ENCODE measurements at regions not wholly inside any gene's neighbourhood (a gene's known extent, or its start where the extent isn't known, plus 50 kb on each side); places are given as distances from the start of the nearest gene placed in this dataset.
"Not testable (repeated sequence)": the region's sequence is repeated elsewhere in the genome, so short reads cannot be mapped to it uniquely, and the experiment has no call there.

- DNase-seq (ENCODE audit: low spot score), result no peak
Measured at GRCh38 chr4:52512291-52512690, 146.8 kb downstream of the USP46 start.

- DNase-seq (ENCODE audit: low spot score), result not testable (repeated sequence)
Measured at GRCh38 chr4:52522093-52522492, 137.0 kb downstream of the USP46 start.

DNA sequence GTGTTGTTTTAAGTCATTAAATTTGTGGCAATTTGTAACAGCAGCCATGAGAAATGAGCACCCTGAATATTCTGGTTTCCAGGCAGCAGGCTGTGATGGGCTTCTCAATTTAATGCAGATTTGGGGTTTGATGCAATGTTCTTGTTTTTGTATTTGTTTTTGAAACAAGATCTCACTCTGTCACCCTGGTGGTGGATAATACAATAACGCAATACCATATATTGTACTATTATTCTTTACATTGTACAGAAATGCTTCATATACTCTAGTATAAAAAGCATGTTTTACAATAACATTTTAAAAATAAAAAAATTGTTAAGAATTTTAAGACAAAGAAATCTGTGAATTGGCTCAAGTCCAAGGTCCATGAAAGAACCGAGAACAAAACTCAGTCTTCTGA is 129.1 kb downstream of the USP46 start:
- DNase-seq (ENCODE audit: low spot score), result no peak

GRCh38 chr4:52535793-52536192 is 123.3 kb downstream of the USP46 start:
- DNase-seq (ENCODE audit: low spot score), result no peak
